OCI-LY7 (cell line): ENCODE measurements at regions not wholly inside any gene's neighbourhood (a gene's known extent, or its start where the extent isn't known, plus 50 kb on each side); places are given as distances from the start of the nearest gene placed in this dataset.

Experiments
- BruUV-seq: library from RNA; stranded (reverse); fragments of 400-500 nt; replicated peaks from 2 replicates; lab custom pipeline; 2021; lab: Mats Ljungman, UMichigan
- CTCF ChIA-PET: fragments of 300-600 bp; sonication (Branson Sonifier 250); formaldehyde crosslinking; loops from one replicate; lab custom pipeline; 2022; ENCODE audit warnings: antibody characterized with exemption; ENCODE audit not compliant: unreplicated experiment; lab: Charles Lee
- POLR2A ChIA-PET: fragments of 300-600 bp; sonication (Branson Sonifier 250); formaldehyde crosslinking; loops from one replicate; lab custom pipeline; 2022; ENCODE audit warnings: antibody characterized with exemption; lab: Charles Lee
- DNase-seq: peaks from one replicate; pipeline ENCODE4 v3.0.0-alpha.2; 2015; ENCODE audit warnings: low spot score
- H2AFZ ChIP-seq: fragments of 200-600 bp; sonication (generic), shearing (Covaris generic); 2 replicates; pipeline ENCODE4 v1.6.1; 2014; ENCODE audit warnings: mild to moderate bottlenecking, antibody characterized with exemption, low read length, moderate library complexity
- H3K27ac ChIP-seq: fragments of 200-600 bp; sonication (generic); 2 replicates; pipeline ENCODE4 v1.5.1; 2014; ENCODE audit warnings: mixed run types, low read depth, mild to moderate bottlenecking, moderate library complexity, low read length, inconsistent platforms; ENCODE audit not compliant: poor library complexity, severe bottlenecking
- H3K36me3 ChIP-seq: fragments of 200-600 bp; sonication (generic); 2 replicates; pipeline ENCODE4 v1.6.1; 2014; ENCODE audit warnings: mild to moderate bottlenecking, antibody characterized with exemption, low read length, moderate library complexity, mixed read lengths; ENCODE audit not compliant: insufficient read depth
- H3K4me1 ChIP-seq: fragments of 200-600 bp; sonication (generic); 2 replicates; pipeline ENCODE4 v1.5.1; 2014; ENCODE audit warnings: mild to moderate bottlenecking, low read length; ENCODE audit not compliant: insufficient read depth, poor library complexity, severe bottlenecking
- H3K4me2 ChIP-seq: fragments of 200-600 bp; sonication (generic); 2 replicates; pipeline ENCODE4 v1.6.1; 2014; ENCODE audit warnings: mild to moderate bottlenecking, low read length
- H3K4me3 ChIP-seq: fragments of 200-600 bp; sonication (generic); 2 replicates; pipeline ENCODE4 v1.5.1; 2014; ENCODE audit warnings: mild to moderate bottlenecking, low read depth, low read length; ENCODE audit not compliant: poor library complexity, severe bottlenecking
- H3K79me2 ChIP-seq: fragments of 200-600 bp; sonication (generic); 2 replicates; pipeline ENCODE4 v1.6.1; 2016; ENCODE audit warnings: low read depth, mild to moderate bottlenecking, low read length, moderate library complexity, mixed read lengths; ENCODE audit not compliant: insufficient read depth
- H3K9me2 ChIP-seq: fragments of 200-600 bp; sonication (generic); 2 replicates; pipeline ENCODE4 v1.6.1; 2016; ENCODE audit warnings: mild to moderate bottlenecking, low read length, mixed read lengths; ENCODE audit not compliant: insufficient read depth
- H3K9me3 ChIP-seq: fragments of 200-600 bp; sonication (generic); 2 replicates; pipeline ENCODE4 v1.6.1; 2014; ENCODE audit warnings: mild to moderate bottlenecking, mixed run types, low read length, mixed read lengths
- H4K20me1 ChIP-seq: fragments of 200-600 bp; sonication (generic); 2 replicates; pipeline ENCODE4 v1.6.1; 2014; ENCODE audit warnings: mild to moderate bottlenecking, antibody characterized with exemption, low read length, moderate library complexity, mixed read lengths; ENCODE audit not compliant: insufficient read depth
- EZH2phosphoT487 ChIP-seq: fragments of 200-600 bp; sonication (generic); IDR thresholded peaks from 2 replicates; pipeline ENCODE4 v1.6.1; 2018; ENCODE audit warnings: low read depth, borderline replicate concordance, mild to moderate bottlenecking, mixed run types, antibody characterized with exemption, low read length, moderate library complexity, mixed read lengths
- intact Hi-C: fragments of 100-400 bp; cut with micrococcal nuclease; formaldehyde crosslinking; loops from one replicate; pipeline ENCODE4 v1.10.0; 2022; ENCODE audit not compliant: unreplicated experiment
- TF ChIP-seq, protein P1 (sequence below): fragments of 200-600 bp; sonication (generic); conservative IDR thresholded peaks from 2 replicates; pipeline ENCODE4 v1.5.1; 2014; ENCODE audit warnings: mild to moderate bottlenecking, antibody characterized with exemption, low read length, moderate library complexity, mixed read lengths

DNA sequence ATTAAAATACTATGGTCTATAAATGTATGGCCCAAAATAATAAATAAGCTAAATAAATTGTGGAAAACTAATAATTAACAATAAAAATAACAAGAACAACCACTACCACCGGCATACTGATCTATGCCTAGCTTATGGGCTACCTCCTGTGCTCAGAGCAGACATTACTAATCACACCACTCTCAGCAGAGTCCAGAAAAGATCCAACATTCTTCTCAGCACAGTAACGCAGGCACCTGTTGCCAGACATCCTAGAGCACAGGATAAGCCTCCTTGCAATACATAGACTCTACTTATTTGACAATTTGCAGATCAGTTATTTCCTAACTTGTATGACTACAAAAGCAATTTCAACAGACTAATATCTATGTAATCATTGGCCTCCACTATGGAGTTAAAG, 137.1 kb upstream of the NEBL start:
- Histone ChIP-seq H3K4me3 (no peak overlapping the region), H4K20me1 (no peaks in the 10 kb centered on the region), H3K36me3 (no peaks in the 10 kb centered on the region), H3K9me2 (no peaks in the 10 kb centered on the region), H3K9me3 (no peaks in the 10 kb centered on the region), H3K4me1 (no peaks in the 10 kb centered on the region), H3K4me2 (no peak overlapping the region), H2AFZ (no peak overlapping the region), H3K27ac (no peak overlapping the region), H3K79me2 (no peaks in the 10 kb centered on the region)
- TF ChIP-seq, protein P1, sequence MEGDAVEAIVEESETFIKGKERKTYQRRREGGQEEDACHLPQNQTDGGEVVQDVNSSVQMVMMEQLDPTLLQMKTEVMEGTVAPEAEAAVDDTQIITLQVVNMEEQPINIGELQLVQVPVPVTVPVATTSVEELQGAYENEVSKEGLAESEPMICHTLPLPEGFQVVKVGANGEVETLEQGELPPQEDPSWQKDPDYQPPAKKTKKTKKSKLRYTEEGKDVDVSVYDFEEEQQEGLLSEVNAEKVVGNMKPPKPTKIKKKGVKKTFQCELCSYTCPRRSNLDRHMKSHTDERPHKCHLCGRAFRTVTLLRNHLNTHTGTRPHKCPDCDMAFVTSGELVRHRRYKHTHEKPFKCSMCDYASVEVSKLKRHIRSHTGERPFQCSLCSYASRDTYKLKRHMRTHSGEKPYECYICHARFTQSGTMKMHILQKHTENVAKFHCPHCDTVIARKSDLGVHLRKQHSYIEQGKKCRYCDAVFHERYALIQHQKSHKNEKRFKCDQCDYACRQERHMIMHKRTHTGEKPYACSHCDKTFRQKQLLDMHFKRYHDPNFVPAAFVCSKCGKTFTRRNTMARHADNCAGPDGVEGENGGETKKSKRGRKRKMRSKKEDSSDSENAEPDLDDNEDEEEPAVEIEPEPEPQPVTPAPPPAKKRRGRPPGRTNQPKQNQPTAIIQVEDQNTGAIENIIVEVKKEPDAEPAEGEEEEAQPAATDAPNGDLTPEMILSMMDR: no peak
- no peak for TF ChIP-seq EZH2phosphoT487
- DNase-seq: no peak
- ChIA-PET CTCF (no interaction called here), POLR2A (no interaction called here)
- intact Hi-C loops: no loop called here
- BruUV-seq: no TSS peak

- POLR2A ChIA-PET: no interaction called here
- Histone ChIP-seq H4K20me1 (no peaks in the 10 kb centered on the region), H3K79me2 (no peaks in the 10 kb centered on the region), H3K4me1 (no peaks in the 10 kb centered on the region), H2AFZ (no peak overlapping the region), H3K9me3 (no peaks in the 10 kb centered on the region), H3K4me3 (no peak overlapping the region), H3K4me2 (no peak overlapping the region), H3K9me2 (no peaks in the 10 kb centered on the region), H3K27ac (no peak overlapping the region), H3K36me3 (no peaks in the 10 kb centered on the region)
- CTCF ChIA-PET: no interaction called here
- intact Hi-C loops: no loop called here
- BruUV-seq: no TSS peak
- TF ChIP-seq EZH2phosphoT487: no peak
- TF ChIP-seq, protein P1: no peak
- DNase-seq: no peak
Observed at GRCh38 chr10:21032587-21033319, 135.6 kb upstream of the NEBL start.

DNA sequence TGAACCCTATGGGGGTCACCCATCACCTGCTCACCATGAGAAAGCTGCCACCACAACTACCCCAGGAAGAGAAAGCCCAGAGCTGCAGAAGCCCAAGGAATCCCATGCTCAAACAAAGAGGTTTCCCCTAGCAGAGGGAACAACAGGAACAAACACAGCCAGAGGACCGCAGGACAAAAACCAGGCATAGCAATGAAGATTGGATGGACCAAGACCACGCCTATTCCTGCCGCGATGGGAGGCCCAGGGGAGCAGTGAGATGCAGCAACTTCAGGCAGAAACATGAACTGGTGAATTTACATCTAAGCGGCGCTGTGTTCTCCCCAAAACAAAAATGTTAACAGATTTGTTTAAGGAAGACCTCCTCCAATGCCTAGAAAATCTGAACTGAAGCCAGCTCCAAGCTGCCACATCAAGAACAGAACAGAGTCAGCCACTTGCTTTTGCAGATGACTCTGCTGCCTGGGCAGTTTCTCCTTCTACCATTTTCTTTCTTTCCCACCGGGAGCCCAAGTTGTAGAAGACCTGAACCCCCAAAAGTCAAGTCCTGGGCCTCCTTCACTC, 134.2 kb upstream of the NEBL start:
- H3K9me2 ChIP-seq: no peaks in the 10 kb centered on the region
- H3K79me2 ChIP-seq: no peaks in the 10 kb centered on the region
- no peak for DNase-seq
- H3K27ac ChIP-seq: no peak overlapping the region
- H2AFZ ChIP-seq: no peak overlapping the region
- POLR2A ChIA-PET: interaction anchor here (0.6 to 0.7 kb wide), 2 partner anchors 10 to 347 kb away, joined by 3 read pairs; no protein-coding TSS in a partner anchor
- BruUV-seq: no TSS peak
- intact Hi-C loops: no loop called here
- H3K4me3 ChIP-seq: no peak overlapping the region
- H3K4me2 ChIP-seq: no peak overlapping the region
- H3K4me1 ChIP-seq: no peaks in the 10 kb centered on the region
- H3K9me3 ChIP-seq: no peaks in the 10 kb centered on the region
- TF ChIP-seq, protein P1: no peak
- TF ChIP-seq EZH2phosphoT487: no peak
- CTCF ChIA-PET: no interaction called here
- H4K20me1 ChIP-seq: no peaks in the 10 kb centered on the region
- H3K36me3 ChIP-seq: no peaks in the 10 kb centered on the region
